ENCODE measurements at regions not wholly inside any gene's neighbourhood (a gene's known extent, or its start where the extent isn't known, plus 50 kb on each side); places are given as distances from the start of the nearest gene placed in this dataset.

GRCh38 chr6:26195924-26196845, 109.0 kb downstream of the HFE start:
- Histone ChIP-seq H4K20me1 (ENCODE audit: insufficient read depth) (peaks cover 29% of the 10 kb centered on the region), H3K27me3 (ENCODE audit: insufficient read depth, low read depth, low read length) (no peaks in the 10 kb centered on the region), H2AFZ (ENCODE audit: low read depth, low read length) (no peak overlapping the region), H3K36me3 (ENCODE audit: insufficient read depth, low read length) (no peaks in the 10 kb centered on the region), H3K27ac (ENCODE audit: low read length) (peak overlapping the region; percentile 92), H3F3A (ENCODE audit: insufficient read depth, low read length, poor library complexity, severe bottlenecking) (peaks cover 11% of the 10 kb centered on the region), H3K9me2 (ENCODE audit: insufficient read depth, low read length) (no peaks in the 10 kb centered on the region), H3K9ac (ENCODE audit: low read length) (peak overlapping the region; percentile 82), H3K9me3 (ENCODE audit: low read length) (no peaks in the 10 kb centered on the region), H3K4me2 (ENCODE audit: low read length) (peak overlapping the region; percentile 89), H3K4me3 (ENCODE audit: low read length) (peak overlapping the region; percentile 80), H3K79me2 (replicated peaks; ENCODE audit: insufficient read depth, low read length) (peaks cover 43% of the 10 kb centered on the region)
- TF ChIP-seq REST (IDR thresholded peaks at IDR 0.05; ENCODE audit: borderline replicate concordance) (no peak), EP300 (conservative IDR thresholded peaks at IDR 0.05; ENCODE audit: poor library complexity, severe bottlenecking) (no peak)

GRCh38 chr6:26196846-26197635, 109.8 kb downstream of the HFE start:
- H3K9ac ChIP-seq (ENCODE audit: low read length), result peak overlapping the region; percentile 82
- peaks cover 43% of the 10 kb centered on the region for H3K79me2 ChIP-seq (replicated peaks; ENCODE audit: insufficient read depth, low read length)
- H2AFZ ChIP-seq (ENCODE audit: low read depth, low read length), result no peak overlapping the region
- peaks cover 11% of the 10 kb centered on the region for H3F3A ChIP-seq (ENCODE audit: insufficient read depth, low read length, poor library complexity, severe bottlenecking)
- TF ChIP-seq MXI1 (conservative IDR thresholded peaks at IDR 0.05; ENCODE audit: poor library complexity, severe bottlenecking) (peak; percentile 98), RAD21 (conservative IDR thresholded peaks at IDR 0.05) (peak; percentile 23), SMC3 (conservative IDR thresholded peaks at IDR 0.05; ENCODE audit: poor library complexity) (peak; percentile 41), EZH2 (IDR thresholded peaks at IDR 0.05; ENCODE audit: borderline replicate concordance, insufficient read depth, low read length, poor library complexity, severe bottlenecking) (no peak), TAF1 (IDR thresholded peaks at IDR 0.05; ENCODE audit: low read depth) (peak; percentile 83), EP300 (conservative IDR thresholded peaks at IDR 0.05; ENCODE audit: poor library complexity, severe bottlenecking) (peak; percentile 24), CTCF (IDR thresholded peaks at IDR 0.05; ENCODE audit: poor library complexity, severe bottlenecking) (peak; percentile 27), POLR2AphosphoS5 (IDR thresholded peaks at IDR 0.05) (peak; percentile 87), REST (IDR thresholded peaks at IDR 0.05; ENCODE audit: borderline replicate concordance) (peak; percentile 56)
- H3K27ac ChIP-seq (ENCODE audit: low read length), result peak overlapping the region; percentile 92
- H4K20me1 ChIP-seq (ENCODE audit: insufficient read depth), result peaks cover 29% of the 10 kb centered on the region
- no peaks in the 10 kb centered on the region for H3K9me3 ChIP-seq (ENCODE audit: low read length)
- peak overlapping the region; percentile 95 for H3K4me2 ChIP-seq (ENCODE audit: low read length)
- H3K9me2 ChIP-seq (ENCODE audit: insufficient read depth, low read length), result no peaks in the 10 kb centered on the region
- H3K36me3 ChIP-seq (ENCODE audit: insufficient read depth, low read length), result no peaks in the 10 kb centered on the region
- peak overlapping the region; percentile 80 for H3K4me3 ChIP-seq (ENCODE audit: low read length)
- H3K27me3 ChIP-seq (ENCODE audit: insufficient read depth, low read depth, low read length), result no peaks in the 10 kb centered on the region
